ENCODE measurements at regions not wholly inside any gene's neighbourhood (a gene's known extent, or its start where the extent isn't known, plus 50 kb on each side); places are given as distances from the start of the nearest gene placed in this dataset.

DNA sequence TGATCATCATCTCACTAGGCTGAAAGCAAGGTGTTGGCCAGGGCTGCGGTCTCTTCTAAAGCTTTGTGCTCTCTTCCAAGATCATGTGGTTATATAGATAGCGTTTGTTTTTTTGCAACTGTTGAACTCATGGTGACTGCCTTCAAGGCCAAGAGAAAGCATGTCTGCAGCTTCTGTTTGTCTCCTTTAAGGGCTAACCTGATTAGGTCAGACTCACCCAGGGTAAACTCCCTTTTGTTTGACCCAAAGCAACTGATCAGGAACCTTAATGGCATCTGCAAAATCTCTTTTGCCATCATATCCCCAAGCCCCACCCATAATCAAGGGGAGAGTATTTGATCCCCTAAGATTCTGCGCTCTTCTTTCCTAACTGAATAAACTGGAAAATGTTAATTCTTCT, 72.2 kb upstream of the ALG13 start:
- H3K4me2 ChIP-seq, result no peak overlapping the region
- H4K20me1 ChIP-seq (ENCODE audit: insufficient read depth), result no peaks in the 10 kb centered on the region
- H3K9me3 ChIP-seq, result no peaks in the 10 kb centered on the region
- no peak overlapping the region for H3K27ac ChIP-seq (ENCODE audit: low read depth in 2 of 2, low read length in 1 of 2)
- H3K36me3 ChIP-seq (replicated peaks in 1 of 2; ENCODE audit: control insufficient read depth in 1 of 2, insufficient read depth in 2 of 2, low read length in 1 of 2), result no peaks in the 10 kb centered on the region
- DNase-seq, result no peak
- no peaks in the 10 kb centered on the region for H3K4me1 ChIP-seq (ENCODE audit: control insufficient read depth in 1 of 2, insufficient read depth in 2 of 2, low read depth in 1 of 2, low read length in 1 of 2)
- H3K9ac ChIP-seq, result no peak overlapping the region
- H3K9me2 ChIP-seq, result no peaks in the 10 kb centered on the region
- H2AFZ ChIP-seq (ENCODE audit: low read depth), result no peak overlapping the region
- H3K79me2 ChIP-seq (ENCODE audit: insufficient read depth), result no peaks in the 10 kb centered on the region
- no peaks in the 10 kb centered on the region for H3F3A ChIP-seq (replicated peaks; ENCODE audit: insufficient read depth)
- no peak for TF ChIP-seq FOSL2 (IDR thresholded peaks at IDR 0.05; ENCODE audit: borderline replicate concordance, low read depth)
- TF ChIP-seq, protein P1, sequence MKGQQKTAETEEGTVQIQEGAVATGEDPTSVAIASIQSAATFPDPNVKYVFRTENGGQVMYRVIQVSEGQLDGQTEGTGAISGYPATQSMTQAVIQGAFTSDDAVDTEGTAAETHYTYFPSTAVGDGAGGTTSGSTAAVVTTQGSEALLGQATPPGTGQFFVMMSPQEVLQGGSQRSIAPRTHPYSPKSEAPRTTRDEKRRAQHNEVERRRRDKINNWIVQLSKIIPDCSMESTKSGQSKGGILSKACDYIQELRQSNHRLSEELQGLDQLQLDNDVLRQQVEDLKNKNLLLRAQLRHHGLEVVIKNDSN (IDR thresholded peaks at IDR 0.05; ENCODE audit: borderline replicate concordance, low read depth), result no peak
- no peak for TF ChIP-seq EZH2phosphoT487 (IDR thresholded peaks at IDR 0.05; ENCODE audit: borderline replicate concordance, low read depth)
- TF ChIP-seq MXI1 (IDR thresholded peaks at IDR 0.05; ENCODE audit: low read depth, low read length), result no peak
- no peak for TF ChIP-seq GATA2 (CRISPR knock-in tag; IDR thresholded peaks at IDR 0.05)
- no peak for TF ChIP-seq YY1 (IDR thresholded peaks at IDR 0.05; ENCODE audit: low read depth)
- TF ChIP-seq IRF3 (IDR thresholded peaks at IDR 0.05; ENCODE audit: low read depth, low read length), result no peak
- TF ChIP-seq MEF2A (IDR thresholded peaks at IDR 0.05; ENCODE audit: borderline replicate concordance, low read depth), result no peak
- TF ChIP-seq TAF1 (IDR thresholded peaks at IDR 0.05; ENCODE audit: borderline replicate concordance, low read depth, low read length), result no peak
- TF ChIP-seq MAX (IDR thresholded peaks at IDR 0.05; ENCODE audit: low read depth), result no peak
- no peak for TF ChIP-seq ELF1 (IDR thresholded peaks at IDR 0.05)
- TF ChIP-seq FOXM1 (IDR thresholded peaks at IDR 0.05; ENCODE audit: low read depth), result no peak
- TF ChIP-seq JUND (IDR thresholded peaks at IDR 0.05), result no peak
- TF ChIP-seq RAD21 (IDR thresholded peaks at IDR 0.05; ENCODE audit: low read length), result no peak
- no peak for TF ChIP-seq GABPA (IDR thresholded peaks at IDR 0.05; ENCODE audit: low read depth)
- TF ChIP-seq CHD2 (IDR thresholded peaks at IDR 0.05; ENCODE audit: low read length, partially characterized antibody), result no peak
- TF ChIP-seq RFX5 (IDR thresholded peaks at IDR 0.05; ENCODE audit: low read length), result no peak
- TF ChIP-seq ZBTB33 (IDR thresholded peaks at IDR 0.05; ENCODE audit: borderline replicate concordance, low read depth), result no peak
- TF ChIP-seq NFIC (IDR thresholded peaks at IDR 0.05; ENCODE audit: borderline replicate concordance), result no peak
- ChIA-PET CTCF (interaction anchor here (0.6 kb wide), 1 partner anchor 11 kb away, joined by 3 read pairs; no protein-coding TSS in a partner anchor), POLR2A (no interaction called here)
- 49% methylated on average over 3 of the region's 3 CpGs for WGBS (ENCODE audit: low lambda C conversion rate)
- no peak overlapping the region for H3K4me3 ChIP-seq (ENCODE audit: low read depth in 2 of 2, low read length in 1 of 2)
- H3K27me3 ChIP-seq (ENCODE audit: insufficient read depth), result peaks cover 3% of the 10 kb centered on the region; the same call in 1 of the 2 replicates

Data from SK-N-SH (cell line).